CD4-positive, alpha-beta T cell treated with Interleukin-1 beta for 1 hour (primary cell): ENCODE measurements at regions not wholly inside any gene's neighbourhood (a gene's known extent, or its start where the extent isn't known, plus 50 kb on each side); places are given as distances from the start of the nearest gene placed in this dataset.
"Not testable (repeated sequence)": the region's sequence is repeated elsewhere in the genome, so short reads cannot be mapped to it uniquely, and the experiment has no call there.

Experiments
- DNase-seq, 2 donors: peaks; one replicate each; pipeline ENCODE4 v3.0.0-alpha.2; 2020 to 2022

- no peak for DNase-seq
These were observed 593.8 kb downstream of the SMARCA1 start for GRCh38 chrX:128929271-128930057.

- DNase-seq = no peak
These were observed 594.7 kb downstream of the SMARCA1 start for GRCh38 chrX:128928636-128929035.

GRCh38 chrX:128927363-128927762, 595.9 kb downstream of the SMARCA1 start:
- DNase-seq = no peak

- DNase-seq = no peak
These were observed 616.5 kb downstream of the SMARCA1 start for GRCh38 chrX:128906753-128907152.

GRCh38 chrX:128901018-128901417, 622.3 kb downstream of the SMARCA1 start:
- DNase-seq = no peak

GRCh38 chrX:128897621-128898020, 625.7 kb downstream of the SMARCA1 start:
- DNase-seq = no peak

GRCh38 chrX:128891554-128891953, 631.7 kb downstream of the SMARCA1 start:
- DNase-seq = no peak

GRCh38 chrX:128884430-128884829, 638.9 kb downstream of the SMARCA1 start:
- no peak for DNase-seq

GRCh38 chrX:128883650-128884049, 639.6 kb downstream of the SMARCA1 start:
- DNase-seq = no peak

GRCh38 chrX:128870361-128870760, 652.9 kb downstream of the SMARCA1 start:
- no peak for DNase-seq

GRCh38 chrX:128862557-128862956, 660.7 kb downstream of the SMARCA1 start:
- DNase-seq = no peak

GRCh38 chrX:128848374-128848773, 674.9 kb downstream of the SMARCA1 start:
- no peak for DNase-seq

- no peak for DNase-seq
These were observed 676.9 kb downstream of the SMARCA1 start for GRCh38 chrX:128846385-128846784.

GRCh38 chrX:128818690-128819089, 704.6 kb downstream of the SMARCA1 start:
- no peak for DNase-seq

GRCh38 chrX:128816919-128817318, 706.4 kb downstream of the SMARCA1 start:
- no peak for DNase-seq

- peak in 1 of 2 donors; percentile 2 for DNase-seq
These were observed 715.9 kb downstream of the SMARCA1 start for GRCh38 chrX:128807367-128807766.

- DNase-seq = no peak
These were observed 718.1 kb downstream of the SMARCA1 start for GRCh38 chrX:128805236-128805635.

GRCh38 chrX:128804828-128805227, 718.5 kb downstream of the SMARCA1 start:
- DNase-seq = no peak

GRCh38 chrX:128800138-128800537, 723.2 kb downstream of the SMARCA1 start:
- DNase-seq = no peak

- DNase-seq = not testable (repeated sequence)
These were observed 730.9 kb upstream of the ACTRT1 start for GRCh38 chrX:128783139-128783538.

- peak; percentile 7 to 21 for DNase-seq
These were observed 729.3 kb upstream of the ACTRT1 start for GRCh38 chrX:128781506-128781905.

- no peak for DNase-seq
These were observed 728.7 kb upstream of the ACTRT1 start for GRCh38 chrX:128780934-128781333.

GRCh38 chrX:128769495-128769894, 717.3 kb upstream of the ACTRT1 start:
- no peak for DNase-seq

- DNase-seq = no peak
These were observed 707.5 kb upstream of the ACTRT1 start for GRCh38 chrX:128759745-128760144.

GRCh38 chrX:128759177-128759576, 707.0 kb upstream of the ACTRT1 start:
- no peak for DNase-seq
